NCI-H69 (cell line): ENCODE measurements at regions not wholly inside any gene's neighbourhood (a gene's known extent, or its start where the extent isn't known, plus 50 kb on each side); places are given as distances from the start of the nearest gene placed in this dataset.
"Not testable (repeated sequence)": the region's sequence is repeated elsewhere in the genome, so short reads cannot be mapped to it uniquely, and the experiment has no call there.

ENCODE experiments used
- DNase-seq: peaks from one replicate; lab custom pipeline; 2025; lab: John Stamatoyannopoulos, UW

DNA sequence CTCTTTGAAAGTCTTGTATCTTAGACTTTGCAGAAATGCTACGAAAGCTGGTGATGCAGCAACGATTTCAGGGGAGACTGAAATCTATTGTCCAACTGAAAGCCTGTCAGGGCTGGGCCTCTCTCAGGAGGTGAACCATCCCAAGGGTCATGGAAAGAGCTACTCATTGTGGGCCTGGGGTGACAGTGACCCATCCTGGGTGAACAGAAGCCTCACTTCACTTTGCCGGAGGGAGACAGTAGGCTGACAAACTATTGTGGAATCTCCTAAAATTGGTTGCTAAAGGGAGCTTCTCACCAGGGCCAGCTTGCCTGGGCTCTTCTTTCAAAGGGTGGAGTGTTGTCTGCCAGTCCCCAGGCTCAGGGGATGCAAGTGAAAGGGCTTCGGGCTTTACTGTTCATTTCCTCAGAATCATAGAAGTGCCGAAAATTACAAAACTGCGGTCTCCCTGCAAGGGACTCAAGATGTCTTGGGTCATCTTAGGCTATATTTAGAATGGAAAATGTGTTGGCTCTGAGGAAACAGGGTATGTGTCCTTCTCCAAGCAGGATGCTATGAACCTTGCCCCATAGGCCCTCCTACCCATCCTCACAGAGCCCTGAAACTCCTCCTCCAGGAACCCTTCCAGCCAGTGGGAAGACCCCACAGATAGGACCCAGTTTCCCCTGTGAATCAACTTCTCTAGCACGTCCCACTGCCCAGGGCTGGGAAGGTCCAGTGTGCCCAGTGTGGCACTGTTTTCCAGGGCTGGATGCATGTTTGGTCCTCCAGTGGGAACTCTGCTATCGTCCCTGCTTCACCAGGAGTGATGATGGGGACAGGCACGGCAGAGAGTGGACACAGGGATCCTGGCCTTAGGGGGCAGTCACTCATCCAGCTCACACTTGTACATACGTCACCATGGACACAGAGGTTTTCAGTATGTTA lies 173.4 kb upstream of the PLGLB2 start:
- DNase-seq = not testable (repeated sequence)

DNA sequence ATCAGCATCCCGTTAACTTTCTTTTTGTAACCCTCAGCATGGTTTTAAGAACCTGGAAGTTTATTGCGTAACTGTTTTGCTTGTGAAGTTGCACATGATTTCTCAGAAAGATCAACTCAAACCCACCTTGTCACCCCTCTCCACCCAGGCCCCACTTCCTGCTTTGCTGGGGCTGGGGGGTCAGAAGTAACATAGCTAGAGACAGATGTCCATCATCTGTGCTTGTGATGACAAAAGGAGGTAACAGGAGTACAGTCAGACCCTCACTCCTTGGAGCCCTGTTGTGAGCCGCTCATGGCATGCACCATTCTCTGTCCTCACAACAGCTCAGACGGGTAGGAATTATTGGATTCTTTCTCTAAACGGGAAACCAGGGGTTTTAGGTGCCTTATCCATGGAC lies 172.7 kb upstream of the PLGLB2 start:
- DNase-seq = not testable (repeated sequence)

DNA sequence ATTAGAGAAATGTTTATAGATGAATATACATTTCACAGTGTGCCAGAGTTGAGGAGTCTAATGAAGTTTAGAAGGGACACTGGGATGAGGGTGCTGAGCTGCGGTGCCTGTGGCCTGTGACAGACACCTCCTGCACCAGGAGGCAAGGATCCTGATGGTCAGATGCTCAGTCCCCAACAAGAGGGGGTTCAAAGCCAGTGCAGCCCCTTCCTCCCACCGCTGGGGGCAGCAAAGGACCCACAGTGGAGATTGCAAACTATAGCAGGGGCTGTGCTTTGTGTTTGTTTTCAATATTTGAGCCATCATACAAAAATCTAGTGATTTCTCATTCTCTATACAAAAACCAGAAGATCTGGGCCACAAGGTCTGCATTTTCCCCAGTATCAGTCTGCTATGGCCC lies 170.5 kb upstream of the PLGLB2 start:
- not testable (repeated sequence) for DNase-seq

DNA sequence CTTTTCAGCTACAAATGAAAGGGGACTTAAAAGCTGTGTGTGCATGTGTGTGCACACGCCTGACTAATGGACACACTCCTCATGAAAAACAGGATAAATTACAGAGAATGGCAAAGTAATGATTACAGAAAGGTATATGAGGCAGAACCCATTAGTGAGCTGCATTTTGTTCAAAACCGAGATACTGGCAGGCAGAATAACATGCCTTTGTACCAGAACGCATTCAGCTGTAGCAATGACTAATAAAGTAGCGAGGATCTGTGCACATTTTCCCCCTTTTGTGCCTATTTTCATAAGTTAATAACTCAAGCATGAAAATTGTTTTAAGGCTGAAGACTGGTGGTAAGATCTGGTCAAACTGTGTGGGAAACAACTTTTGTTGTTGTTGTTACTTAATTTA lies 165.7 kb upstream of the PLGLB2 start:
- DNase-seq = not testable (repeated sequence)

DNA sequence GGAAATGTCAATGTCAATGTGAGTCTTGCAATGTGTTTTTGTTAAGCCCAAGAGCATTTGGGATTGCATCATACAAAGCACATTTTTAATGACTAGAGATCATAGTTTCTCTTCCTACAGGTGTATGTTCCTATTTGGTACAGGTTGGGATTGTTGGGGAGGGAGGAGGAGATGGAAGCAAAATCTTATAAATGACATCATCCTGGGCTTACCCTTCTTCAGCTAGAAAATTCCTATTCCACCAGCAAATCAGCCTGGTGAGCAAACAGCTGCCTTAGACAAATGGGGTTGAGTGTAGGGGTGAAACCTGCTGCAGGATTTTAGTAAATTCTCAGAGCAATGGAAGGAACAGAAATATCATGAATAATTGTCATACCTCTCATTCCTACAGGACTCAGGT lies 165.3 kb upstream of the PLGLB2 start:
- DNase-seq = not testable (repeated sequence)

DNA sequence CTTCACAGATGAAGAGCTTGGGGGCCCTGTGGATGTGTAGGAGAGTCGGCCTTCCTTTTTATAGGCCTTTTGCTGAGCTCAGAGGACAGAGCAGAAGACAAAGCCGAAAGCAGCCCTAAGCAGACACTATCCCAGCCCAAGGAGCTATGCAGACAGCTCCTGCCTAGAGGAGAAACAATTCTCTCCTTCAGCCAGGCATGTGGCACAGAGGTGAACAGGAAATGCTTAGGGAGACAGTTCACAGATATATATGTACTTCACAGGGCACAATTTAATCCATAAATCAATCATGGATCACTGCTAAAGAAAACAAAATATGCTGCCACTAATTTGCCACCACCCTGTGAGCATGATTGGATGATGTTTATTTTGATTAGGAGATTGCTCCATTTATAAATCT lies 164.5 kb upstream of the PLGLB2 start:
- not testable (repeated sequence) for DNase-seq

DNA sequence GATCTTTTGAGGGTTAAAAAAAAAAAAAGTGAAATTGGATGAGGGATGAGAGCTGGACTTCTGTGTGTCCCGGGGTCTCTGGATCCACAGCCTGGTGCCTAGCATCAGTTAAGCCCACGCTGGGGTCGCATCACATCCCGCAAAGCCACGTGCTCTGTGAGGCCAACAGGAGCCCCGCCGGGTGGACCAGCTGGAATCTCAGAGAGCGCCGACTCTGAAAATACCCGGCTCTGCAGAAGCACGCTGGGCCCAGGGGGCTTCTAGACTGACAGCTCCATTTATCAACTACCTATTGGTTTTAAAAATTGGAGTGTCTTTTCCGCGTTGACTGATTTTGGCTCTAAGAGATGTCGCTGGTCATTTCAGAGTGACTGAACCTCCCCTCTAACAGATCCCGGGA lies 164.1 kb upstream of the PLGLB2 start:
- DNase-seq = not testable (repeated sequence)

DNA sequence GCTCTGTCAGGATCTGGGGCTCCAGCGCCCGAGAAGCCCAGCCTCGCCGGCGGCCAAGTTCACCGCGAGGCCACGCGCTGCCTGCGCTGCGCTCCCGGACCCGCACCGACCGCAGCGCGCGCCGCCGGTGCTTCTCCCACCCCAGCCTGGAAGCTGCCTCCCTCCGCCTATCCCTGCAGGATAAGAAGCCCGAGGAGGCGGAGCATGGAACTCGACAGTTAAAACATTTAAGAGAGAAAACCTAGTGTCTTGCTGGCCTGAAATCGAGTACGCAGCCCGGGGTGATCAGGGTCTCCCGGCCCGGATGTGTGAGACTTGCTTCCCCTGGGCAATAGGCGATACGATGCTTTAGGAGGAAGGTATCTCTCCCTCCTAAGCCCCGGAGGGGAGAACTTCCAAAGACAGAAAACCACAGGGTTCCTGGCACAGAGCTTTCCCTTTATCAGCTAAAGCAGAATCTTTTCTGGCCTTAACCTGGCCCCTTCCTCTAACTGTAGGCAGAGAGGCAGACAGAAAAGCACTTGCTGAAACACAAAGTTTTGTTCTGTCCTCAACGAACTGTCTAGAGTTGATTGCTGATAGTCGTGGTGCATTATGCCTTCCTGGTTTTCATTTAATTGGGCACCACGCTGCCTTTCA lies 163.5 kb upstream of the PLGLB2 start:
- not testable (repeated sequence) for DNase-seq

DNA sequence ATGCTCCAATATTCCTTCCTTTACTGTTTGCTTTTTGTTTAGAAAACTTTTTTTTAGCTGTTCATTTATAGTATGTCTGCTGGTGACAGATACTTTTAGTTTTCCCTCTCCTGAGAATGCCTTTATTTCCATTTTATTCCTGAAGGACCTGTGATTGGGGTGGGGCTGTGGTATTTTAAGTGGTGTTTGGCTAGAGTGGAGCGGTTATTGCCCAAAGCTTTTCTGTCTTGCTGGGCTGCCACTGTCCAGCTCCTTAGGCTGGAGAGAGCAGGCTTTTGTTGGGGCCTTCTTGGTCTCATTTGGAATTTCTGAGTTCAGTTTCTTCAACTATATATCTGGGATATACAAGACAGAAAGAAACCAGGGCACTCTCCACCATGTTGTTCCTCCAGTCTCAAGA lies 160.0 kb upstream of the PLGLB2 start:
- DNase-seq = not testable (repeated sequence)

DNA sequence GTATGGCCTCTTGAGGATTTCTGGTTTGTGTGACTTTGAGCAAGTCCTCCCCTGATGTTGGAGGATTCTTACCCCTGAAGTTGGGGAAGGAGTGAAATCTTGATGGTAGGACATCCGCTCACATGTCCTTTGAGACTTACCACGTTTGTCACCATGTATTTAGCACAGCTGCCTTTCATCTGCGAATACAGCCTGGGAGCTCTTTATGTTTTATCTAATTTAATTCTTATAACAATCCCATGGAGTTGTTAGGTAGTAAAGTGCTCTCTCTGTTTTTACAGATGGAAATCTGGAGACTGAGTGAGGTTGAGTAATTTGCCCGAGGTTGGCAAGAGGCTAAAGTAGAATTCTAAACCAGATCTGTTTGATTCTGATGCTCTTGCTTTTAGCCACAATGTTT lies 154.9 kb upstream of the PLGLB2 start:
- DNase-seq = not testable (repeated sequence)

DNA sequence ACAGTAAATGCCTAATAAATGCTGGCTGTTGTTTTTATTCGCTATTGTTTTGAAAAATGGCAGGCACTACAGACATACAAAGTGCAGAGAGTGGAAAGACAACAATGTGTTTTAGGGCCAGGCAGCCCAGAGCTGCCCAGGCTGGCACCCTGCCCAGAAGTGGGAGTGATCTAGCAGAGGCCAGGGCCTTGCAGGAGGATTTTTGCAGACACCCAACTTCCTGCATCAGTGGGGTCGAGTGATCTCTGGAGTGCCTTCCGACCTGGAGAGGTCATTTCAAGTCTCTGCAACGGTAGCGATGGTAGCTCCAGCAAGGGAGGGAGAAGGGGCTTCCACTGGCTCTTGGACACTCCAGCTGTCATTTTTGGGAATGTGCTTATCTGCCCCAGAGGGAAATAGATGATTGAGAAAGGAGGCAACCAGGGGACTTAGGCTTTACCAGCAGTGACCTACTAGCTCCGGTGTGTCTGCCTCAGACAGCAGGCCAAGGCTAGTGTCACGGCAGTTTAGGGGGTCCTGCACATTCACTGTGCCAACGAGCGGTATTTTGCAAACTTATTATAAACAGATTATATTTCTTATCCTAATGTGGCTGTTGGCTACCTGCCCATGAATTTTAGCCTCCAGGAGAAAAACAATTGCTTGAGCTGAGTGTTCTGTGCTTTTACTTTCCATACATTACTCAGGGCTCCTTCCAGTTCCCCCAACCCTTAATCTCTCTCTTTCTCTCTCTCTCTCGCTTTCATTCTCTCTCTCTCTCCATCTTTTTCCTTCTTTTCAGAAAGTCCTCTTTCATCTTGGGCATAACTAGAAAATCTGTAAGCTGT lies 153.9 kb upstream of the PLGLB2 start:
- DNase-seq = not testable (repeated sequence)

DNA sequence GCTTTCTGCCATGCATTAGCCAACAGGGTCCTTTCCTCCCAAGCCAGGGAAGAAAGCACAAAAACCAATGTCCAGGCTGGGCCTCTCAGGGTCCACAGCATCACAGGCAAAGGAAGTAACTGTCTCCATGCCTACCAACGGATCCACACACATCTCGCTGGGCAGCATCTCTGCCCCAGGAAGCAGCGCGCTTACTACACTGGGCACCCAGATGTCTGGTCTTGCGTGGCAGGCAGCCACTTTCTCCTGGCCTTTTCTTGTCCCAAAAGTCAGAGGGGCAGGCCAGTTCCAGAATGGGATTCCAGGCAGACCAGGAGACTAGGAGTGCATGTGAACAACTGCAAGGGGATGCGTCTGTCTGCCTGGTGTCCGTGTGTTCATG lies 153.3 kb upstream of the PLGLB2 start:
- DNase-seq = not testable (repeated sequence)

DNA sequence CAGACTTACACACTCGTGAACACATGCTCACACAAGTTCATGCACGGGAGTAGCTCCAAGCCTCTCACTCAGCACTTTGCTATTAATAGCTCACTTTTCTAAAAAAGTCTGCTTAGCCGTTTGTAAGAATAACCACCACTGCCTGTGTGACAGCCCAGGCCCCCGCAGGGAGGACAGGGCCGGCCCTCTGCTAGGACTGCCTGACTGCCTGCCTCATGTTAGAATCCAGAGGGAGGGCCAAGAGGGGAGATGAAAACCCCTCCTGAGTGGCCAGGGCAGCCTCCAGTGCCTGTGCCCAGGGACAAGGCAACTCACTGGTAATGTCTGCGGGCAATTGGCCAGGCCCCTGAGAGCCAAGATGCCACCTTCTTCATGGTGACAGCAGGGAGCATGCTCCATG lies 152.9 kb upstream of the PLGLB2 start:
- not testable (repeated sequence) for DNase-seq

DNA sequence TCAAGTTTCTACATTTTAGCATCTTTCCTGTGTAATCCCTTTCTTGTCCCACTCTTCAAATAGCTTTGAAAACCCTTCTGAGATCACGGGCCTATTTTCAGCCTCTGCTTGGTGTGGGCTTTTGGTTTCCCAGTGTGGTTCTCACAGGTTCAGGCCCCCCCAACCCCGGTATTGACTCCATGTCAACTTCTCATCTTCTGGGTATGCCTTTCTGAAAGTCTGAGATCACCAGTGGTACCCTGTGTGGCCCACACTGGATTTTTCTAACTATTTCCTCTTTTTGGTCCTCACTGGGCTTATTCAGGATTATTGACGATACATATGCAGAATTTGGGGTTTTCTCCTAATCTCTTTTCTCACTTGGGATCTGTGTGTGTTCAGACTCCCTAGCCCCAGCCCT lies 146.9 kb upstream of the PLGLB2 start:
- DNase-seq = not testable (repeated sequence)

DNA sequence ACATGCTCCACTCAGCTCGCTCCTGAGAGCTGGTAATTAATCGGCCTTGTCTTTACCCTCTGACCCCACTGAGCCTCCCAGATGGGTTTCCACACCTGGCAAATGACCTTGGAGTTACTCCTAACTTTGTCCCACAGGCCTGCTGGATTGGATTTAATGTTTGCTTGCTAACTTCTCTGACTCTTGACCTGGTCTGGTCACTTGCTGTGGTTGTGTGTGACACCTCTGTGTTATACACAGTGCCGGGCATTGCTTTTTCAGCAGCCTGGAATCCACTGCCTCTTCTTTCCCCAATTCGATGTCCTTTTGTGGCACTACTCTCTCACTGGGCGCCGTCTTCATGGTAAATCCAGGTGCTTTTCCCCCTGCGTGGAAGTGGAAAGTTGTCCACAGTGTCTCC lies 145.8 kb upstream of the PLGLB2 start:
- not testable (repeated sequence) for DNase-seq

DNA sequence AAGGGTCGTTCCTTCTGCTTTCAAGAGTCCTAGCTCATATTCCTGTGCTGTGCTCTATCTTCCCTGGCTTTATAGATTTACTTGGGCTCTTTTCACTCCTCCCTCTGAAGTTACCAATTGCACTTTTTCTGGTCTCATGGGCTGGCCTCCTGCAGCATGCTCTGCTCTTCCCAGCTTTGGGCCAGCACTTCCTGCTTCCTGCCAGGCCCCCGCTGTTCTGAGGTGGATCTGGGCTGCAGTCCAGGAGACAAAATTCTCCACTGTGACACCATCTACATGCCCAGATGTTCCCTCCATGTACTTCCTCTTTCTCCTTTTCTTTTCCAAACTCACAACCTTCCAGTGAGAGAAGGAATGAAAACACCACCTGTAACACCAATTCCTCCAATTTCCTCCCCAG lies 145.2 kb upstream of the PLGLB2 start:
- DNase-seq = not testable (repeated sequence)

DNA sequence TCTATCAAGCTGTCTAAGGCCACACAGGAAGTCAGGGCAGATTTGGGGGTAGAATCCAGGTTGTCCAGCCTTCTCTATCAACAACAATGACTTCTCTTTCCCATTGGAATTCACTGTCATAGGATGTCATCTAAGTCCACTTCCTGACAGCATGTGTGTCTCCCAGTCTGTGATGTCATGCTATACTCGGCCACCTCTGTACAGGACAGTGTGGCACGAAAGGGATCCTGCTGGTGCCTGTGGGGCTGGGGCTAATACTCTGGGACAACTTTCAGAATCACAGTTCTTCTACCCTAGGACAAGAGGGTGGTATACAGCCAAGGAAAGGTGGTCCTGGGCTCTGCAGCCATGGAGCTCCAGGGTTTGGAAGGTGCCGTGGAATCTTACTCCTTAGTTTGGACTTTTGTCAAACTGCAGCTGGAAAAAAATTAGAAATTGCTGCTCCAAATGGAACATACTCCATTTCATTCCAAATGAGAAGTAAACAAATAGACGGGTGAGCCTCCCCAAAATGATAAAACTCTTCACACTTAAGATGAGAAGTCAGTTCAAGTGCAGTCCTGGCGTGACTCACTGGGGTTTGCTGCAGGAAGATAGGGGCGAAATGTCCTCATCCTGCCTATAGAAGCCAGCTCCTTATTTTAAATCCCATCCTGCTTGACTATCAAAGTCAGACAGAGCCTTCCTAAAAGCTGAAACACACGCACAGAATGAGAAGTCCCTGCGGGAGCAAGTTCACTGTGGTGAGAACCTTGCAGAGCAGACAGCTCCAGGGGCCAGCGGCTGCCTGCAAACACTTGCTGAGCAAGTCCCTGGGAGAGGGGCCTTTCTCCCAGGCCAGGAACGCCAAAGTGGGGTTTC lies 144.2 kb upstream of the PLGLB2 start:
- DNase-seq = not testable (repeated sequence)

DNA sequence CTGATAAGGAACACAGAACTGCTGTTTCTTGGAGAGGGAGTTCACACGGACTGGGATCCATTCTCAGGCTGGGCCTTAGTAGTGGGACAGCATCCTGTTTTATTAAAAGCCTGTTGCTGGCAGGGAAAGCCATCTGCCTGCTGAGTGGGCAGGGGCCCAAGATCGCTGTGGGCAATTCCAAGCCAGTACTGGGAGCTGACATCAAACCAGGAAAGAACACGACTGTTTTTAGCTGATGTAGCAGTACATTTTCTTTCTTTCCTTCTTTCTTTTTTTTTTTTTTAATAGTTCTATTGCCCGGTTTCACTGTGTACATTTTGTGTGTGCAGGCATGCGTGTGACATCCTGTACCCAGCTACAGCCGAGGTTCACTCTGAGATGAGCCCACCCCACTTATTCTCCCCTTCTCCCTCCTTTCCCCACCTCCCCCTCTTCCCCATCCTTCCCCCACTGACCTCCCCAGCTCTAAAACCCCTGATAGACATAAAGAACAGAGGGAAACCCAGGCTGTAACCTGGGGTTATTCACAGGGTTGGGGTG lies 143.5 kb upstream of the PLGLB2 start:
- not testable (repeated sequence) for DNase-seq

DNA sequence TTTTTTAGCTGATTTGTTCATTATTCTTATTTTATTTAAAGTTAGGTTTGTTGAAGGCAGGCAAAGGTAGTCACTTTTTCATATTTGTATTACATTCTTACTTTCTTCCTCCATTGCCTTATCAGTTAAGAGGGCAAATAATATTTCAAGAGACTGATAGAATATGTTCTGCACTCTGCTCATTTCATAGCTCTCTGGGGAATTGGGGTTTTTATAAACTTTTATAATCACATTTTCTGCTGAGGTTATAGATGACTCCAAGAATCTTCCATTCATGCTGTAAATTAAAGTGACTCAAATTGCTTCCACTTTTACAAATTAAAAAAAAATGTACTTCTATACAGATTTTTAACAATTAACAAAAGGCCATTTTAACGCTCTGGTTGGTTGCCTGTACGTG lies 142.9 kb upstream of the PLGLB2 start:
- DNase-seq = not testable (repeated sequence)

DNA sequence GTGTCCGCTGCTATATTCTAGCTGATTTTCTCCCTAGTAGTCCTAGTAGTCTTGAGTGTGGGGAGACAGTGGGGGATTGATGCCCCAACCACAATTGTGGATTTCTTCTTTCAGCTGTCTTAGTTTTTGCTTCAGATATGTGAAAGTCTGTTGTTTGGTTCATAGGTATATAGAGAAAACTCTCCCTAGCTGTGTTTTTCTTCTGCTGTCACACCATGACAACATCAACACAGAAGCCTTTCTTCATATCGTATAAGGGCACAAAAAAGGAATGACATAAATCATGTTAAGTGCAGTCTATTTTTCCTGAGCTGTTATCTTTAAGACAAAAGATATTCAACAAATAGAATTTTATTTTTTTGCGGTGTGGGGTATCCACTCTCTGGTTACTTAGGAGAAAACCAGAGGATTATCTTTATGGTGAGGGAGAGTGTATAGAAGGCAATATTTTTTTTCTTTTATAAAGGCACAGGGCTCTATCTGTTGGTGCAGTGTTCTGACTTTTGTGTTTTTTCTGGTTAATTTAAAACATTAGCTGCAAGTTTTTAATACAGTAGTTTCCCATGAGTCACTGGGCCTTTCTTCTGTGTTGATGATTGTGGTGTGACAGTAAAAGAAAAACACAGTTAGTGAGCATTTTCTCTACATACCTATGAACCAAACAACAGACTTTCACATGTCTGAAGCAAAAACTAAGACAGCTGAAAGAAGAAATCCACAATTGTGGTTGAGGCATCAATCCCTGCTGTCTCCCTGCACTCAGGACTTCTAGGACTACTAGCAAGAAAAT lies 139.3 kb upstream of the PLGLB2 start:
- not testable (repeated sequence) for DNase-seq
